ENCODE measurements at regions not wholly inside any gene's neighbourhood (a gene's known extent, or its start where the extent isn't known, plus 50 kb on each side); places are given as distances from the start of the nearest gene placed in this dataset.

GRCh38 chr17:55635253-55635914 is 87.3 kb downstream of the TMEM100 start (continued):
- no peak for TF ChIP-seq ATF3 (IDR thresholded peaks at IDR 0.05)

GRCh38 chr17:55634702-55635101 is 88.0 kb downstream of the TMEM100 start:
- 89% methylated on average over 3 of the region's 3 CpGs for WGBS

GRCh38 chr17:55632893-55633292 is 89.8 kb downstream of the TMEM100 start:
- H3K4me1 ChIP-seq (ENCODE audit: control insufficient read depth in 4 of 4, insufficient read depth in 4 of 4, low read length in 3 of 4): peaks cover 0 to 8% (median 5%) of the 10 kb centered on the region in 4 donors
- DNase-seq (ENCODE audit: low spot score): no peak
- H3K27me3 ChIP-seq (ENCODE audit: control insufficient read depth in 4 of 4, insufficient read depth in 4 of 4, low read length in 3 of 4): no peaks in the 10 kb centered on the region
- no peak overlapping the region for H3K27ac ChIP-seq (ENCODE audit: low read depth in 1 of 2, low read length in 2 of 2)
- WGBS: 76% methylated on average over 2 of the region's 2 CpGs
- no peaks in the 10 kb centered on the region for H3K36me3 ChIP-seq (ENCODE audit: control insufficient read depth in 4 of 4, insufficient read depth in 3 of 4, low read depth in 1 of 4, low read length in 3 of 4)
- H3K9ac ChIP-seq (ENCODE audit: low read depth in 1 of 2, low read length in 2 of 2): no peak overlapping the region
- H3K4me3 ChIP-seq (ENCODE audit: low read depth in 1 of 3, low read length in 3 of 3): no peak overlapping the region
- no peak for TF ChIP-seq FOXA2 (IDR thresholded peaks at IDR 0.05)
- no peak for TF ChIP-seq YY1 (IDR thresholded peaks at IDR 0.05)
- no peak for TF ChIP-seq RXRA (IDR thresholded peaks at IDR 0.05)
- TF ChIP-seq RAD21 (IDR thresholded peaks at IDR 0.05): no peak
- TF ChIP-seq REST (IDR thresholded peaks at IDR 0.05): no peak
- no peak for TF ChIP-seq HNF4A (conservative IDR thresholded peaks at IDR 0.05)
- TF ChIP-seq EGR1 (IDR thresholded peaks at IDR 0.05; ENCODE audit: low read depth in 2 of 2): no peak
- no peak for TF ChIP-seq MAX (IDR thresholded peaks at IDR 0.05)
- TF ChIP-seq ZBTB33 (IDR thresholded peaks at IDR 0.05): no peak
- TF ChIP-seq CTCF (IDR thresholded peaks at IDR 0.05; ENCODE audit: low read depth, low read length, missing input control): no peak
- TF ChIP-seq GABPA (IDR thresholded peaks at IDR 0.05 in 1 of 2, conservative IDR thresholded peaks at IDR 0.05 in 1 of 2): no peak
- TF ChIP-seq JUND (IDR thresholded peaks at IDR 0.05): no peak
- TF ChIP-seq FOXA1 (IDR thresholded peaks at IDR 0.05): no peak
- no peak for TF ChIP-seq NR2F2 (IDR thresholded peaks at IDR 0.05)
- TF ChIP-seq TAF1 (conservative IDR thresholded peaks at IDR 0.05): no peak
- H3K9me3 ChIP-seq (ENCODE audit: control insufficient read depth in 4 of 4, low read length in 3 of 4): no peaks in the 10 kb centered on the region

More at GRCh38 chr17:55634702-55635101, 88.0 kb downstream of the TMEM100 start:
- DNase-seq (ENCODE audit: low spot score): no peak
- Histone ChIP-seq H3K9ac (ENCODE audit: low read depth in 1 of 2, low read length in 2 of 2) (no peak overlapping the region), H3K27ac (ENCODE audit: low read depth in 1 of 2, low read length in 2 of 2) (no peak overlapping the region), H3K36me3 (ENCODE audit: control insufficient read depth in 4 of 4, insufficient read depth in 3 of 4, low read depth in 1 of 4, low read length in 3 of 4) (no peaks in the 10 kb centered on the region), H3K4me1 (ENCODE audit: control insufficient read depth in 4 of 4, insufficient read depth in 4 of 4, low read length in 3 of 4) (peaks cover 1 to 8% (median 5%) of the 10 kb centered on the region in 4 donors), H3K4me3 (ENCODE audit: low read depth in 1 of 3, low read length in 3 of 3) (no peak overlapping the region), H3K27me3 (ENCODE audit: control insufficient read depth in 4 of 4, insufficient read depth in 4 of 4, low read length in 3 of 4) (no peaks in the 10 kb centered on the region), H3K9me3 (ENCODE audit: control insufficient read depth in 4 of 4, low read length in 3 of 4) (no peaks in the 10 kb centered on the region)
- TF ChIP-seq RXRA (IDR thresholded peaks at IDR 0.05): no peak
- no peak for TF ChIP-seq YY1 (IDR thresholded peaks at IDR 0.05)
- TF ChIP-seq RAD21 (IDR thresholded peaks at IDR 0.05): no peak

Data from liver (tissue), 8 donors.